Fibroblast of lung (primary cell): ENCODE measurements at regions not wholly inside any gene's neighbourhood (a gene's known extent, or its start where the extent isn't known, plus 50 kb on each side); places are given as distances from the start of the nearest gene placed in this dataset.

Source experiments
- DNase-seq, 2 donors: peaks; one replicate each; pipeline versions ENCODE4 v3.0.0 to v3.0.0-alpha.2; 2010; ENCODE audit warnings: low read depth in 2 of 2
- H2AFZ ChIP-seq: 2 replicates; pipeline ENCODE4 v1.5.1; 2012; ENCODE audit warnings: low read length, control low read depth, inconsistent platforms
- H3K27ac ChIP-seq: 2 replicates; pipeline ENCODE4 v1.5.1; 2011; ENCODE audit warnings: low read length, control low read depth; ENCODE audit not compliant: insufficient read depth
- H3K27me3 ChIP-seq: 2 replicates; pipeline ENCODE4 v1.5.1; 2011; ENCODE audit warnings: mild to moderate bottlenecking, low read length; ENCODE audit not compliant: control insufficient read depth, insufficient read depth
- H3K36me3 ChIP-seq: 2 replicates; pipeline ENCODE4 v1.5.1; 2011; ENCODE audit warnings: low read length; ENCODE audit not compliant: control insufficient read depth, insufficient read depth
- H3K4me1 ChIP-seq: 2 replicates; pipeline ENCODE4 v1.5.1; 2011; ENCODE audit warnings: low read length; ENCODE audit not compliant: control insufficient read depth, insufficient read depth; ENCODE audit errors: extremely low read depth
- H3K4me2 ChIP-seq: 2 replicates; pipeline ENCODE4 v1.5.1; 2011; ENCODE audit warnings: low read length, control low read depth; ENCODE audit not compliant: insufficient read depth; ENCODE audit errors: extremely low read depth
- H3K4me3 ChIP-seq, 4 experiments: fragments of 200-600 bp in 1 of 4; sonication (generic) in 1 of 4; replicated peaks in 1 of 4; 2 replicates each; pipeline ENCODE4 v1.5.1; 2011 to 2016; ENCODE audit warnings: low read length in 4 of 4, low read depth in 3 of 4, mild to moderate bottlenecking in 3 of 4, control low read depth in 2 of 4, inconsistent platforms in 1 of 4, mixed read lengths in 1 of 4; ENCODE audit not compliant: insufficient read depth in 1 of 4; ENCODE audit errors: control extremely low read depth in 1 of 4
- H3K79me2 ChIP-seq: 2 replicates; pipeline ENCODE4 v1.5.1; 2012; ENCODE audit warnings: mild to moderate bottlenecking, low read length, inconsistent platforms; ENCODE audit not compliant: control insufficient read depth, insufficient read depth
- H3K9ac ChIP-seq: 2 replicates; pipeline ENCODE4 v1.5.1; 2011; ENCODE audit warnings: mild to moderate bottlenecking, low read length, control low read depth; ENCODE audit not compliant: insufficient read depth
- H3K9me3 ChIP-seq: 2 replicates; pipeline ENCODE4 v1.5.1; 2012; ENCODE audit warnings: low read depth, low read length; ENCODE audit not compliant: control insufficient read depth, insufficient read depth
- H4K20me1 ChIP-seq: 2 replicates; pipeline ENCODE4 v1.5.1; 2011; ENCODE audit warnings: low read length; ENCODE audit not compliant: control insufficient read depth, insufficient read depth; ENCODE audit errors: extremely low read depth
- EZH2 ChIP-seq: IDR thresholded peaks from 2 replicates; pipeline ENCODE4 v1.5.1; 2012; ENCODE audit warnings: low read length, control low read depth, mild to moderate bottlenecking; ENCODE audit errors: missing control alignments
- TF ChIP-seq, protein P1 (sequence below), 2 donors: IDR thresholded peaks in 1 of 2; conservative IDR thresholded peaks in 1 of 2; 1 replicate in 1 of 2; 2 replicates in 1 of 2; pipeline ENCODE4 v1.5.1; 2011 to 2012; ENCODE audit warnings: low read length in 2 of 2, control low read depth in 1 of 2, inconsistent platforms in 1 of 2, low read depth in 1 of 2, mild to moderate bottlenecking in 1 of 2

DNA sequence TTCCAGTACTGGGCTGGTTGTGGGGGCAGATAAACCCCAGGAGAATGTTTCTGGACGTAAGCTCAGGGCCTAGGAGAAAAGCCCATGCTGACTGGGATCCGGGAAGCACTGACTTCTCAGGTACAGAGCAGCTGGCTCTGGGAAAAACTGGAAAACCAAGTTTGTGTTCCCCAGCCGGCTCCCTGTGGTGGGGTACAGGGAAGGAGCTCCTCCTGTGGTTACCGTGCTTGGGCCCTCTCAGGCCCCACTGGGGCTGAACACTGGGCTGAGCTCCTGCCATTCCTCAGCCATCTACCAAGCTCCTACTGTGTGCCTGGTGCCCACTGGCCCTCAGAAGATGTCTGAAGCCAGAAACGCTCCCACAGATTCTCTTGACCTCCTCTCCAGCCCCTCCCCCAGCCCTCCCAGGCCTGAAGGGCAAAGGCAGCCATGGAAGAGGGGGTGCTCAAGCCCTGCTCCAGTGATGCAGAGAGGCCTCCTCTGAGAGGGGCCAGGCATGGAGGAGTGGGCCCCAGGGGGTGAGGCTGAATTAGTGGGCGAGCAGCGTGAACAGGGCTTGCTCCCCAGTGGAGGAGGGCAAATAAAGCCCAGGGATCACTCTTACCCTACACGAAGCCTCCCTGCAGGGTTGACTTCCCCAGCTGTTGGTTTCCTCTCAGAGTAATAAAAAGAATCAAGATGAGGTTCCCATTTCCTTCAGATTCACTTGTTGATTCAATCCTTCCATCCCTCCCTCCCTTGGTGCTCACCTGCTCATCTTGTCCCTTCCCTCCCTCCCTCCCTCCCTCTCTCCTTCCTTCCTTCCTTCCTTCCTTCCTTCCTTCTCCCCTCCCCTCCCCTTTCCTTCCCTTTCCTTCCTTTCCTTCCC is 100.0 kb downstream of the VEGFA start:
- Histone ChIP-seq H3K4me1 (no peaks in the 10 kb centered on the region), H3K27ac (no peak overlapping the region), H3K9ac (no peak overlapping the region), H3K27me3 (peaks cover 27% of the 10 kb centered on the region), H3K79me2 (no peaks in the 10 kb centered on the region), H4K20me1 (peaks cover 2% of the 10 kb centered on the region), H3K4me3 (no peak overlapping the region), H3K4me2 (no peak overlapping the region), H3K9me3 (no peaks in the 10 kb centered on the region), H3K36me3 (no peaks in the 10 kb centered on the region), H2AFZ (no peak overlapping the region)
- TF ChIP-seq EZH2 = no peak
- TF ChIP-seq, protein P1, sequence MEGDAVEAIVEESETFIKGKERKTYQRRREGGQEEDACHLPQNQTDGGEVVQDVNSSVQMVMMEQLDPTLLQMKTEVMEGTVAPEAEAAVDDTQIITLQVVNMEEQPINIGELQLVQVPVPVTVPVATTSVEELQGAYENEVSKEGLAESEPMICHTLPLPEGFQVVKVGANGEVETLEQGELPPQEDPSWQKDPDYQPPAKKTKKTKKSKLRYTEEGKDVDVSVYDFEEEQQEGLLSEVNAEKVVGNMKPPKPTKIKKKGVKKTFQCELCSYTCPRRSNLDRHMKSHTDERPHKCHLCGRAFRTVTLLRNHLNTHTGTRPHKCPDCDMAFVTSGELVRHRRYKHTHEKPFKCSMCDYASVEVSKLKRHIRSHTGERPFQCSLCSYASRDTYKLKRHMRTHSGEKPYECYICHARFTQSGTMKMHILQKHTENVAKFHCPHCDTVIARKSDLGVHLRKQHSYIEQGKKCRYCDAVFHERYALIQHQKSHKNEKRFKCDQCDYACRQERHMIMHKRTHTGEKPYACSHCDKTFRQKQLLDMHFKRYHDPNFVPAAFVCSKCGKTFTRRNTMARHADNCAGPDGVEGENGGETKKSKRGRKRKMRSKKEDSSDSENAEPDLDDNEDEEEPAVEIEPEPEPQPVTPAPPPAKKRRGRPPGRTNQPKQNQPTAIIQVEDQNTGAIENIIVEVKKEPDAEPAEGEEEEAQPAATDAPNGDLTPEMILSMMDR (conservative IDR thresholded peaks at IDR 0.05 in 1 of 2, IDR thresholded peaks at IDR 0.05 in 1 of 2; ENCODE audit: low read depth in 1 of 2, low read length in 2 of 2) = no peak
- DNase-seq = no peak

DNA sequence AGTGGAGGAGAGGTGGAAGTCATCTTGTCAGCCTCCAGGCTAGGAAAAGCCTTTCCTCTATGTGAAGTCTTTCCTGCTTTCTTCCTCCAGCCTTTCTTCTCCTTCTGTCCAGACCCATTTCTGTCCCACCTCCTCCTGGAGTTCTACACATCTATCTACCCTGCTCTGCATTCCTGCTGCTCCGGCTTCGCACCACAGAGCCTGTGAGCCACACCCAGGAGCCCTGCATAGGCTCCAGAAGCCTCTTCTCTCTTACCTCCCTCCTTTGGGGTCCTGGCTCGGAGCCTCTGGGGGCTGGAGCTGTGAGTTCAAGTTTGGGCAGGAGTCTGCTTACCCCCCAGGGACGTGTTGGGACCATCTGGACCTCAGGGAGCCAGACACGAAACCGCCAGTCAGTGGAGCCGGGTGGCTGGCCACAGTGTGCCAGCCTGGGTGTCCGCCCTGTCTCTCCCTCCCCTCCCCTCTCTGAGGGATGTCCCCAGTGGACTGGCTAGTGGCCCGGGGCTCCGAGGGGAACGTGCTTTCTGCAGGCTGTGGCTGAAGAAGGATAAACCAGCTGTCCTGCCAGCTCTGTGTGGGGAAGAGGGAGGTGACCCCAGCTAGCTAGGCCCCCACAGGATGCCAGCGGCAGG is 99.2 kb downstream of the VEGFA start:
- Histone ChIP-seq H3K27ac (no peak overlapping the region), H3K9ac (no peak overlapping the region), H4K20me1 (no peaks in the 10 kb centered on the region), H2AFZ (no peak overlapping the region), H3K9me3 (no peaks in the 10 kb centered on the region), H3K79me2 (no peaks in the 10 kb centered on the region), H3K36me3 (no peaks in the 10 kb centered on the region), H3K4me2 (no peak overlapping the region), H3K4me1 (no peaks in the 10 kb centered on the region), H3K27me3 (peaks cover 31% of the 10 kb centered on the region), H3K4me3 (no peak overlapping the region)
- no peak for DNase-seq
- TF ChIP-seq, protein P1 (conservative IDR thresholded peaks at IDR 0.05 in 1 of 2, IDR thresholded peaks at IDR 0.05 in 1 of 2; ENCODE audit: low read depth in 1 of 2, low read length in 2 of 2) = no peak
- no peak for TF ChIP-seq EZH2

DNA sequence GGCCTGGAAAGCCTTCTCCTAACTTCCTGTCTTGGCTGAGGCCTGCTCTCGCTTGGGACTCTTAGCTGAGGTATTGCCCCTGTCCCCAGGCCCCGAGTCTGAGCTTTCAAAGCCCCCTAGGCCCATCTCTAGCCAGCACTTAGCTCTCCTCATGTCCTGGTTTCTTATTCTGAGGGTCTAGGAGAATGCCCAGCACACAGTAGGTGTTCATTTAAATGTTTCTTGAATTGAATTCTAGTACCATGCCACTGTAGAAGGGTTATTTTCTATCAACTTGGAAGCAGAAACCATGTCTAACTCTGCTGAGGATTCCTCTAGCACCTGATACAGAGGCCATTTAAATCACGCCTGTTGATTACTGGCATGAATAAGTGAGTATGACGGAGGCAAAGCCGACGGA is 98.5 kb downstream of the VEGFA start:
- no peak overlapping the region for H3K27ac ChIP-seq
- TF ChIP-seq EZH2 = no peak
- no peaks in the 10 kb centered on the region for H3K9me3 ChIP-seq
- H3K4me3 ChIP-seq = no peak overlapping the region
- peaks cover 26% of the 10 kb centered on the region for H3K27me3 ChIP-seq
- no peaks in the 10 kb centered on the region for H3K36me3 ChIP-seq
- no peaks in the 10 kb centered on the region for H3K4me1 ChIP-seq
- H3K79me2 ChIP-seq = no peaks in the 10 kb centered on the region
- no peak overlapping the region for H3K4me2 ChIP-seq
- H4K20me1 ChIP-seq = no peaks in the 10 kb centered on the region
- H2AFZ ChIP-seq = no peak overlapping the region
- no peak for DNase-seq
- H3K9ac ChIP-seq = no peak overlapping the region
